GM10266 (cell line): ENCODE measurements at regions not wholly inside any gene's neighbourhood (a gene's known extent, or its start where the extent isn't known, plus 50 kb on each side); places are given as distances from the start of the nearest gene placed in this dataset.

Experiments used
- DNase-seq: peaks from one replicate; pipeline ENCODE4 v3.0.0; 2012; ENCODE audit errors: extremely low spot score
- TF ChIP-seq, protein P1 (sequence below): IDR thresholded peaks from 2 replicates; pipeline ENCODE4 v1.5.1; 2012; ENCODE audit warnings: mild to moderate bottlenecking, low read depth; ENCODE audit not compliant: control insufficient read depth, insufficient read depth; ENCODE audit errors: missing control alignments

DNA sequence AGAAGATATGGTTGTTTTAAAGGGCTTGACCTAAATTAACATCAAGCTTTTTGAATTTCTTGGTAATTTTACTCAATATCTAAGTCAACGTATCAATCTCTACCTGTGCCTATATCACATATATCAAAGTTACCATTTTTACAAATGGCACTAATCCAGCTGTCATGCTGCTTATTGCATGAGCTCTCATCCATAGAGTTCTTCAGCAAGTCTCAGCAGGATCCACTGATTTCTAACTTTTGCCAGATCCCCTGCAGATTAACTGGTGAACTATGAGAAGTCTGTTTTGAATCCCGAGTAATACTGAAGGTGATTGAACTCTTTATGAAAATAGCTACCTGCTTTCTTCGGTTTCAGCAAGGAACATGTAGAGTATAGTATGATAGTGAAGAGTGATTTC is 1239.8 kb upstream of the ACO1 start:
- DNase-seq, result no peak

DNA sequence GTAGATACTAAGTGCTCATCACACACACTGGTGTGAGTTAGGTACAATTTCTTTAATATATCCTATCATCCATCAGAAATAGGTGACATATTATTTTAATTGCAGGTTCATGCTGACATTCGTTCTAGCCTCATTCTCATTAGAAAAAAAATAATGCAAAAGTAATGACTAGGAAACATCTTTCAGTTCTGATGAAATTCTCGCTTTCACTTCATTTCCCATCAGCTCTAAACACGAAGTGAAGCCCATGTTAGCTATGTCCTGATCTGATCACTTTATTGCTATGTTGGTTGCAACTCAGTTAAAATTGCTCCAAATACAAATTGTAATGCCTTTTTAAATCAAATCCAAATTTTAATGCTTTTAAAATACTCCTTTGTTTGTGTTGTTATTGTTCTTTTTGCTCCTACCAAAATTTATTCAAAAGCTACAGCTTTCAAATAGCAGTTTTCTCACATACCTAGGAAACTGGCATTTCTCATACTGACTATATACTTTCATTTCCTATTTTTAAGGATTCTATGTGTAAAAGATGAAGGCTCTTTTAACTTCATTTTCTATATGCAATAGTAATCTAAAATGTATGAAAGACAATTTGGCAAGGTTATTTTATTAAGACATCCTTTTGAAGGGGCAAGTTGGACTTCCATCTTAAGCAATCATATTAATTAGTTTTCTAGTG is 1237.8 kb upstream of the ACO1 start:
- DNase-seq, result no peak

More for the DNA sequence above, 1239.8 kb upstream of the ACO1 start:
- TF ChIP-seq, protein P1, sequence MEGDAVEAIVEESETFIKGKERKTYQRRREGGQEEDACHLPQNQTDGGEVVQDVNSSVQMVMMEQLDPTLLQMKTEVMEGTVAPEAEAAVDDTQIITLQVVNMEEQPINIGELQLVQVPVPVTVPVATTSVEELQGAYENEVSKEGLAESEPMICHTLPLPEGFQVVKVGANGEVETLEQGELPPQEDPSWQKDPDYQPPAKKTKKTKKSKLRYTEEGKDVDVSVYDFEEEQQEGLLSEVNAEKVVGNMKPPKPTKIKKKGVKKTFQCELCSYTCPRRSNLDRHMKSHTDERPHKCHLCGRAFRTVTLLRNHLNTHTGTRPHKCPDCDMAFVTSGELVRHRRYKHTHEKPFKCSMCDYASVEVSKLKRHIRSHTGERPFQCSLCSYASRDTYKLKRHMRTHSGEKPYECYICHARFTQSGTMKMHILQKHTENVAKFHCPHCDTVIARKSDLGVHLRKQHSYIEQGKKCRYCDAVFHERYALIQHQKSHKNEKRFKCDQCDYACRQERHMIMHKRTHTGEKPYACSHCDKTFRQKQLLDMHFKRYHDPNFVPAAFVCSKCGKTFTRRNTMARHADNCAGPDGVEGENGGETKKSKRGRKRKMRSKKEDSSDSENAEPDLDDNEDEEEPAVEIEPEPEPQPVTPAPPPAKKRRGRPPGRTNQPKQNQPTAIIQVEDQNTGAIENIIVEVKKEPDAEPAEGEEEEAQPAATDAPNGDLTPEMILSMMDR, result no peak

GRCh38 chr9:31153250-31153840 is 1231.1 kb upstream of the ACO1 start:
- no peak for DNase-seq
- TF ChIP-seq, protein P1, result no peak

More for the DNA sequence above, 1237.8 kb upstream of the ACO1 start:
- TF ChIP-seq, protein P1, result no peak

- TF ChIP-seq, protein P1, result no peak
- no peak for DNase-seq
Measured at GRCh38 chr9:31166516-31166915, 1217.9 kb upstream of the ACO1 start.

DNA sequence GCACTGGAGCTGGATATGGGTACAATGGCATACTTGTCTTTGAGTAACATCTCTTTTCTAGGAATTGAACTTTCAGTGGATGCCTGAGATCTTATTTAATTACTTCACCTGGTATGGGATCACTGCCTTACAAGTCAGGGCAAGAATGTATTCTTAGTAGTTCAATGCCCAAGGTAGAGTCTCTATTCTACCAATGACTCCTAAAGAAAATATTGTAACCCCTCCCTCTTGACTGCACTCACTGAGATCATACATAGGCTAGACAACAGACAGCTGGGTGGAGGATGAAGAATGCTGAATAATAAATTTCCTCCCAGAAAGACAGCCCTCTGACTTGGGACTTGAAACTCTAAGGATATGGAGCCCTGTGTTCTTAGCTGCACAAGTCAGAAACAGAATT is 1216.3 kb upstream of the ACO1 start:
- TF ChIP-seq, protein P1, result no peak
- DNase-seq, result no peak

DNA sequence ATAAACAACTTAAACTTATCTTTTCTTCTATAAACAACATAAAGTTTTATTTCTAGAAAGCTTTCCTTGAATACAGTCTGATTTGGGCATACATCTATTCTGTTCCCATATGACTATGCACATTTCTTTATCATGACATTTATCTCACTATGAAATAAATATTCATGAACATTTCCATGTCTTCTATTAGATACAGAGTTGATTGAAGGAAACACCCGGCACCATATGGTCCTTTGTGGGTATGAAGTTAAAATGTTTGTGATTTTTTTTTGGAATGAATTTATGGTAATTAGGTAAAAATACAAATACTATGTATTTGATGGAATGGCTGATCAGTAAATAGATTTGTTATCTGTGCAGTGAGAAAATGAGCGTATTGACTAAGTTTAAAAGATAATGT is 1209.8 kb upstream of the ACO1 start:
- TF ChIP-seq, protein P1, result no peak
- DNase-seq, result no peak

GRCh38 chr9:31183866-31184265 is 1200.6 kb upstream of the ACO1 start:
- no peak for DNase-seq
- TF ChIP-seq, protein P1, result no peak
